ACHN (cell line): ENCODE measurements at regions not wholly inside any gene's neighbourhood (a gene's known extent, or its start where the extent isn't known, plus 50 kb on each side); places are given as distances from the start of the nearest gene placed in this dataset.
A peak's percentile ranks its signal among the peaks of the same experiment; 100 is the strongest.

Source experiments
- DNase-seq: peaks from one replicate; pipeline ENCODE4 v3.0.0-alpha.2; 2015
- in situ Hi-C: cut with HindIII; loops from 2 replicates; pipeline ENCODE4 v1.10.0; 2017; ENCODE audit warnings: low sequenced_read_pairs, low pct_ligation_motif_present, low pct_unique_long_range_greater_than_20kb

- DNase-seq, result no peak
- in situ Hi-C loops, result no loop called here
These were observed 123.9 kb upstream of the GC start for GRCh38 chr4:71907782-71908181.

- in situ Hi-C loops, result no loop called here
- no peak for DNase-seq
These were observed 118.5 kb upstream of the NPFFR2 start for GRCh38 chr4:71913275-71913674.

GRCh38 chr4:71923070-71923469 lies 108.7 kb upstream of the NPFFR2 start:
- in situ Hi-C loops, result no loop called here
- DNase-seq, result no peak

GRCh38 chr4:71930459-71930858 lies 101.3 kb upstream of the NPFFR2 start:
- DNase-seq, result no peak
- in situ Hi-C loops, result no loop called here

GRCh38 chr4:71932941-71933340 lies 98.9 kb upstream of the NPFFR2 start:
- DNase-seq, result no peak
- in situ Hi-C loops, result no loop called here

GRCh38 chr4:71938776-71939175 lies 93.0 kb upstream of the NPFFR2 start:
- in situ Hi-C loops, result no loop called here

GRCh38 chr4:71941001-71941400 lies 90.8 kb upstream of the NPFFR2 start:
- in situ Hi-C loops, result no loop called here
- DNase-seq, result peak; percentile 45

More at GRCh38 chr4:71938776-71939175, 93.0 kb upstream of the NPFFR2 start:
- peak; percentile 18 for DNase-seq

- in situ Hi-C loops, result no loop called here
- no peak for DNase-seq
These were observed 86.8 kb upstream of the NPFFR2 start for GRCh38 chr4:71944956-71945355.

- in situ Hi-C loops, result no loop called here
- no peak for DNase-seq
These were observed 86.0 kb upstream of the NPFFR2 start for GRCh38 chr4:71945791-71946190.

GRCh38 chr4:71958978-71959377 lies 72.8 kb upstream of the NPFFR2 start:
- in situ Hi-C loops, result no loop called here

GRCh38 chr4:71962622-71963264 lies 69.1 kb upstream of the NPFFR2 start:
- in situ Hi-C loops, result no loop called here
- DNase-seq, result no peak

More at GRCh38 chr4:71958978-71959377, 72.8 kb upstream of the NPFFR2 start:
- DNase-seq, result no peak

- DNase-seq, result peak; percentile 62
- in situ Hi-C loops, result no loop called here
These were observed 57.1 kb upstream of the NPFFR2 start for GRCh38 chr4:71974681-71975080.

- DNase-seq, result no peak
- in situ Hi-C loops, result no loop called here
These were observed 55.3 kb upstream of the NPFFR2 start for GRCh38 chr4:71976523-71976922.

- in situ Hi-C loops, result no loop called here
These were observed 53.5 kb upstream of the NPFFR2 start for GRCh38 chr4:71978210-71978835.

GRCh38 chr4:71980976-71981375 lies 50.8 kb upstream of the NPFFR2 start:
- DNase-seq, result peak; percentile 62
- in situ Hi-C loops, result no loop called here

More at GRCh38 chr4:71978210-71978835, 53.5 kb upstream of the NPFFR2 start:
- no peak for DNase-seq
